Esophagus muscularis mucosa (tissue), 2 donors: ENCODE measurements at regions not wholly inside any gene's neighbourhood (a gene's known extent, or its start where the extent isn't known, plus 50 kb on each side); places are given as distances from the start of the nearest gene placed in this dataset.

Experiments used
- EP300 ChIP-seq: sonication (generic); formaldehyde crosslinking; IDR thresholded peaks from one replicate; pipeline ENCODE4 v1.6.1; 2017; ENCODE audit warnings: antibody characterized with exemption
- POLR2A ChIP-seq: fragments of 450-650 bp; IDR thresholded peaks from one replicate; pipeline ENCODE4 v1.6.1; 2017; ENCODE audit warnings: antibody characterized with exemption, moderate library complexity, mild to moderate bottlenecking, low read depth

DNA sequence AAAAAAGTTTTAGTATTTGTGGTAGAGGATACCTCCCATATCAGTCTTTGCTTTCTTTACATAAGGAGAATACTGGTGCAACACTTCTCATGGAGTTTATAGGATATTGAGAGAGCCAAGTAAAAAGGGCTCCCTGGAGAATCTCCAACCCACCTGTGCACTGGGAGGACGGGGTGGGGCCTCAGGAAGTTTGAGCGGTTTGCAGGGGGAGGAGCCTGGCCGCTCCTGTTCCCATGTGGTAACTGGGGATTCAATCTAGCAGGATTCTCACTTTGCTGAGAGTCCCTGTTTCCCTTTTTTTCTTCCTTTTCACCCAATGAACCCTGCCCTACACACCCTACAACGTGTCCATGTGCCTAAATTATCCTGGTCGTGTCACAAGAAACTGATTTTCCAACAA lies 82.8 kb downstream of the APTX start:
- TF ChIP-seq POLR2A: no peak
- TF ChIP-seq EP300: no peak
